ENCODE measurements at regions not wholly inside any gene's neighbourhood (a gene's known extent, or its start where the extent isn't known, plus 50 kb on each side); places are given as distances from the start of the nearest gene placed in this dataset.

- TF ChIP-seq PKNOX1 (IDR thresholded peaks at IDR 0.05) (no peak), FOXM1 (IDR thresholded peaks at IDR 0.05; ENCODE audit: borderline replicate concordance) (no peak)
Measured at GRCh38 chr7:35333265-35333664, 79.4 kb upstream of the TBX20 start.
